Natural killer cell (primary cell): ENCODE measurements at regions not wholly inside any gene's neighbourhood (a gene's known extent, or its start where the extent isn't known, plus 50 kb on each side); places are given as distances from the start of the nearest gene placed in this dataset.

ENCODE experiments used
- ATAC-seq, 3 donors: fragments of 150-1000 bp in 2 of 3; fragments of 200-7000 bp in 1 of 3; cut with Tn5 transposase; 1 replicate in 1 of 3; 2 replicates in 2 of 3; pipeline ENCODE4 v1.10.0; 2021; ENCODE audit warnings: mild to moderate bottlenecking in 2 of 3, moderate library complexity in 2 of 3
- DNase-seq, 2 donors: peaks; one replicate each; pipeline versions ENCODE4 v3.0.0 to v3.0.0-alpha.2; 2013 to 2021; ENCODE audit warnings: mixed read lengths in 1 of 2
- H3K27ac ChIP-seq: one replicate; pipeline ENCODE4 v1.5.1; 2013; ENCODE audit warnings: mild to moderate bottlenecking, low read length
- H3K27me3 ChIP-seq: one replicate; pipeline ENCODE4 v1.6.1; 2013; ENCODE audit warnings: low read length; ENCODE audit not compliant: control insufficient read depth, insufficient read depth
- H3K36me3 ChIP-seq: one replicate; pipeline ENCODE4 v1.6.1; 2013; ENCODE audit warnings: low read length; ENCODE audit not compliant: control insufficient read depth, insufficient read depth
- H3K4me1 ChIP-seq: one replicate; pipeline ENCODE4 v1.6.1; 2013; ENCODE audit warnings: low read length; ENCODE audit not compliant: control insufficient read depth, insufficient read depth
- H3K4me3 ChIP-seq: one replicate; pipeline ENCODE4 v1.5.1; 2013; ENCODE audit warnings: low read length
- H3K9me3 ChIP-seq: one replicate; pipeline ENCODE4 v1.6.1; 2013; ENCODE audit warnings: low read length; ENCODE audit not compliant: control insufficient read depth, insufficient read depth
- H3K27ac Mint-ChIP-seq, 2 donors: one replicate each; pipeline ENCODE4 v1.8.0; 2022; ENCODE audit warnings: mild to moderate bottlenecking in 2 of 2, mixed read lengths in 2 of 2, moderate library complexity in 1 of 2
- H3K27me3 Mint-ChIP-seq, 2 donors: one replicate each; pipeline ENCODE4 v1.8.0; 2022; ENCODE audit warnings: low read depth in 2 of 2, mixed read lengths in 2 of 2
- H3K36me3 Mint-ChIP-seq: one replicate; pipeline ENCODE4 v1.8.0; 2022; ENCODE audit warnings: mixed read lengths
- H3K4me1 Mint-ChIP-seq, 2 donors: one replicate each; pipeline ENCODE4 v1.8.0; 2022; ENCODE audit warnings: mixed read lengths in 2 of 2
- H3K4me3 Mint-ChIP-seq: one replicate; pipeline ENCODE4 v1.8.0; 2022; ENCODE audit warnings: mild to moderate bottlenecking, moderate library complexity, mixed read lengths
- H3K9me3 Mint-ChIP-seq, 2 donors: one replicate each; pipeline ENCODE4 v1.8.0; 2022; ENCODE audit warnings: mixed read lengths in 2 of 2
- WGBS: methylation state at CpG from one replicate; pipeline ENCODE4 v1.1.7; 2013; ENCODE audit warnings: missing lambda C conversion rate; ENCODE audit not compliant: insufficient coverage; 5-methylcytosine and 5-hydroxymethylcytosine counted together
- intact Hi-C: fragments of 100-400 bp; cut with micrococcal nuclease; formaldehyde crosslinking; loops from one replicate; pipeline ENCODE4 v1.14.2; 2022
- TF ChIP-seq, protein P1 (sequence below): fragments of 200-600 bp; IDR thresholded peaks from one replicate; pipeline ENCODE4 v1.8.0; 2022; ENCODE audit warnings: antibody characterized with exemption

DNA sequence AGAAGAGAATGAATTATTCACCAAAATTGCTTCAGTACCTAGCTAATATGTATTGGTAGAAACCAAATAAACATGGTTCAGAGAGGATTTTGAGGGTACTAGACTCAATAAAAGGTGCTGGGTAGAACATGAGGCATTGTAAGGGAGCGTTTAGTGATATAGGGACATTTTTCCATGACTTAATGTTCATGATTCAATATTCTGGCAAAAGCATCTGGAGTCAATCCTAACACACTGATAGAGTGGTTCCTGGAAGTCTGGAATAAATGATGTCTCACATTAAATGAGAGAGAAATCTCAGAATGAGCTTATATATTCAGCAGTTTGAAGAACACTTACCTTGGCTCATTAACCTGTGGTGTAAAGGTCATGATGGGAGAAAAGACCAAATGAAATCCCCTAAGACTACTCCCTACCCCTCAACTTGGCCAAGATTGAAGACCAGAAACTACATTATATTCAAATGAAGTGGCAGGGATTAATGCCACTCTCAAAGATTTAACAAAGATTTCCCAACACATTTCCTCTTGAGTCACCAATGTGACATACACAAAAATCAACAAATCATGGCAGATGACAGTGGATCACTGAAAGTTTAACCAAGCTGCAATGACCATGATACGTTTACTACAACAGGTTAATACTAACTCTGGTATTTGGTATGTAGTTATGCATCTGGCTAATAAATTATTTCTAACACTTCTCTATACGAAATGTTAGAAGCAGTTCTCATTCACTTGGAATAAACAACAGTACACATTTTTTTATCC lies 309.5 kb downstream of the SATB2 start:
- Mint-ChIP-seq H3K4me3 (no peak overlapping the region), H3K4me1 (no peaks in the 10 kb centered on the region), H3K27me3 (no peaks in the 10 kb centered on the region), H3K27ac (no peak overlapping the region), H3K36me3 (no peaks in the 10 kb centered on the region), H3K9me3 (peaks cover 6 to 11% of the 10 kb centered on the region in 2 donors)
- Histone ChIP-seq H3K4me3 (no peak overlapping the region), H3K9me3 (no peaks in the 10 kb centered on the region), H3K36me3 (no peaks in the 10 kb centered on the region), H3K4me1 (no peaks in the 10 kb centered on the region), H3K27me3 (no peaks in the 10 kb centered on the region), H3K27ac (no peak overlapping the region)
- TF ChIP-seq, protein P1, sequence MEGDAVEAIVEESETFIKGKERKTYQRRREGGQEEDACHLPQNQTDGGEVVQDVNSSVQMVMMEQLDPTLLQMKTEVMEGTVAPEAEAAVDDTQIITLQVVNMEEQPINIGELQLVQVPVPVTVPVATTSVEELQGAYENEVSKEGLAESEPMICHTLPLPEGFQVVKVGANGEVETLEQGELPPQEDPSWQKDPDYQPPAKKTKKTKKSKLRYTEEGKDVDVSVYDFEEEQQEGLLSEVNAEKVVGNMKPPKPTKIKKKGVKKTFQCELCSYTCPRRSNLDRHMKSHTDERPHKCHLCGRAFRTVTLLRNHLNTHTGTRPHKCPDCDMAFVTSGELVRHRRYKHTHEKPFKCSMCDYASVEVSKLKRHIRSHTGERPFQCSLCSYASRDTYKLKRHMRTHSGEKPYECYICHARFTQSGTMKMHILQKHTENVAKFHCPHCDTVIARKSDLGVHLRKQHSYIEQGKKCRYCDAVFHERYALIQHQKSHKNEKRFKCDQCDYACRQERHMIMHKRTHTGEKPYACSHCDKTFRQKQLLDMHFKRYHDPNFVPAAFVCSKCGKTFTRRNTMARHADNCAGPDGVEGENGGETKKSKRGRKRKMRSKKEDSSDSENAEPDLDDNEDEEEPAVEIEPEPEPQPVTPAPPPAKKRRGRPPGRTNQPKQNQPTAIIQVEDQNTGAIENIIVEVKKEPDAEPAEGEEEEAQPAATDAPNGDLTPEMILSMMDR: no peak
- intact Hi-C loops: no loop called here
- DNase-seq: no peak
- ATAC-seq: no peak
- WGBS: 67% methylated on average over 1 of the region's 3 CpGs

DNA sequence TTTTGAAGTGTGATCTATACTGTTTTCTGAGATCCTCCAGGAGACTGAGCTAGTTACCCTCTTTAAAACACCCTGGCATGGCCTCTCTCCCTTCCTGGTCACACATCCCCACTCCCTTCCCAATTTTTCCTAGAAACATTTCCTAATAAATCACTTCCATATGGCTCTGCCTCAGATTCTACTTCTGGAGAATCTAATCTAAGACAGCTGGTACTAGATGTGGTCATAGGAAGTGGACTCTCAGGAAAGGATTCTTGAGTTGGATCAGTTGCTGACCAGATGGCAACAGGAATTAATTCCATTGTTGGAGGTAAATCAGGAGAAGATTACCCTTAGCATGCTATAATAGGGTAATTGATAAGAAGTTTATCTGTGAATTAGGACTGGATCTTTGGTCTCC lies 310.5 kb downstream of the SATB2 start:
- ATAC-seq (no peak), DNase-seq (no peak)
- peaks cover 7 to 13% of the 10 kb centered on the region in 2 donors for H3K9me3 Mint-ChIP-seq
- no peaks in the 10 kb centered on the region for H3K36me3 ChIP-seq
- H3K9me3 ChIP-seq: no peaks in the 10 kb centered on the region
- H3K4me3 ChIP-seq: no peak overlapping the region
- H3K4me1 ChIP-seq: no peaks in the 10 kb centered on the region
- intact Hi-C loops: no loop called here
- H3K27ac Mint-ChIP-seq: no peak overlapping the region
- TF ChIP-seq, protein P1: no peak
- H3K27me3 Mint-ChIP-seq: no peaks in the 10 kb centered on the region
- H3K36me3 Mint-ChIP-seq: no peaks in the 10 kb centered on the region
- H3K4me1 Mint-ChIP-seq: no peaks in the 10 kb centered on the region
- H3K27me3 ChIP-seq: no peaks in the 10 kb centered on the region
- no peak overlapping the region for H3K4me3 Mint-ChIP-seq
- H3K27ac ChIP-seq: no peak overlapping the region

DNA sequence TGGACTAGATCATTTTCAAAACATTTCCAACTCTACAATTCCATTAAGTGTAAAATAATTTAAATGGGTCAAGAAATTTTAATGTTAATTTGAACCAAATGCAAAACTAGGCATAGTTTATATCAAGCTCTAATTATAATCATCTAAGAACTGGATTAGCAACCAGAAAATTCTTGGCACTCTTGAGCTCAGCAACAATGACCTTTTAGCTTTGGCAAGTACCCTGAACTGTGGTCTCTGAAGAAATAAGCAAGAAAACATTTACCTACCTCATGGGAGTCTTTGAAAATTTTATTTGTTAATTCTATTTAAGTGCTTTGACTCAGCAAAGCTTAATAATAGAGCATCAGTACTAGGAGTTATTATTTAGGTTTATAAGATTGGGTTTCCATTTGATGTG lies 313.2 kb downstream of the SATB2 start:
- no peaks in the 10 kb centered on the region for H3K4me1 Mint-ChIP-seq
- H3K27me3 Mint-ChIP-seq: no peaks in the 10 kb centered on the region
- H3K9me3 Mint-ChIP-seq: peaks cover 5 to 9% of the 10 kb centered on the region in 2 donors
- H3K4me3 Mint-ChIP-seq: no peak overlapping the region
- Histone ChIP-seq H3K9me3 (peaks cover 2% of the 10 kb centered on the region), H3K27me3 (no peaks in the 10 kb centered on the region), H3K4me1 (no peaks in the 10 kb centered on the region), H3K27ac (no peak overlapping the region), H3K36me3 (no peaks in the 10 kb centered on the region), H3K4me3 (no peak overlapping the region)
- intact Hi-C loops: no loop called here
- no peak for ATAC-seq
- TF ChIP-seq, protein P1: no peak
- DNase-seq: no peak
- H3K36me3 Mint-ChIP-seq: no peaks in the 10 kb centered on the region
- no peak overlapping the region for H3K27ac Mint-ChIP-seq

DNA sequence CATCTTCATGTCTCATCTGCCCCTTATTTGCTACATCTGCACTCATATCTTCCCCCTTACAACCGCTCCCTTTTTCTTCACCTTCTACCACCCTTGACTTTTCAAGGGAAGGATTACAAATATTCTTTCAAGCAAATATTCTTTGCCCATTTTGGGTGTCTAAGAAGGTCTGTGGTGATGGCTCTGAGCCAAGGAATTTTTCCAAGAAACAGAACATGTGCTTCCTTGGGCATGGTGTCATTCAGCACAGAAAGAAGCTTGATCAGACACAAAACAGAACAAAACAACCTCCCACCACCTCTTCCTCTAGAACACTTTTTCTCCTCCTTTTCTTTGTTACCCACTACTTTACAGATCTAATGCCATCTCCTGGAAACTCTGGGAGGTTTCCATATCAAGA lies 313.7 kb downstream of the SATB2 start:
- Mint-ChIP-seq H3K36me3 (no peaks in the 10 kb centered on the region), H3K27ac (no peak overlapping the region), H3K9me3 (peaks cover 3 to 10% of the 10 kb centered on the region in 2 donors), H3K27me3 (no peaks in the 10 kb centered on the region), H3K4me3 (no peak overlapping the region), H3K4me1 (no peaks in the 10 kb centered on the region)
- H3K9me3 ChIP-seq: peaks cover 2% of the 10 kb centered on the region
- H3K27ac ChIP-seq: no peak overlapping the region
- no peak for DNase-seq
- H3K27me3 ChIP-seq: no peaks in the 10 kb centered on the region
- no peak for ATAC-seq
- H3K36me3 ChIP-seq: no peaks in the 10 kb centered on the region
- H3K4me3 ChIP-seq: no peak overlapping the region
- TF ChIP-seq, protein P1: no peak
- WGBS: 90% methylated on average over 1 of the region's 1 CpG
- H3K4me1 ChIP-seq: no peaks in the 10 kb centered on the region
- intact Hi-C loops: no loop called here
